CD14-positive monocyte (primary cell): ENCODE measurements at regions not wholly inside any gene's neighbourhood (a gene's known extent, or its start where the extent isn't known, plus 50 kb on each side); places are given as distances from the start of the nearest gene placed in this dataset.

Experiments used
- DNase-seq, 3 donors: peaks; one replicate each; pipeline ENCODE4 v3.0.0-alpha.2; 2011 to 2022
- H2AFZ ChIP-seq: 2 replicates; pipeline ENCODE4 v1.6.0; 2012; ENCODE audit warnings: mild to moderate bottlenecking, low read depth, low read length, inconsistent platforms; ENCODE audit not compliant: insufficient read depth, poor library complexity, severe bottlenecking
- H3K27ac ChIP-seq, 2 donors: 1 replicate in 1 of 2; 2 replicates in 1 of 2; pipeline ENCODE4 v1.5.1; 2012 to 2013; ENCODE audit warnings: low read length in 2 of 2, control low read depth in 1 of 2, inconsistent platforms in 1 of 2, low read depth in 1 of 2, mild to moderate bottlenecking in 1 of 2
- H3K27me3 ChIP-seq, 2 donors: one replicate each; pipeline versions ENCODE4 v1.6.0 to v1.6.1; 2011 to 2013; ENCODE audit warnings: low read length in 2 of 2; ENCODE audit not compliant: control insufficient read depth in 2 of 2, insufficient read depth in 2 of 2
- H3K36me3 ChIP-seq, 2 donors: replicated peaks in 1 of 2; 1 replicate in 1 of 2; 2 replicates in 1 of 2; pipeline versions ENCODE4 v1.5.1 to v1.6.1; 2012 to 2013; ENCODE audit warnings: low read length in 2 of 2, control low read depth in 1 of 2, inconsistent platforms in 1 of 2, mild to moderate bottlenecking in 1 of 2; ENCODE audit not compliant: insufficient read depth in 2 of 2, control insufficient read depth in 1 of 2
- H3K4me1 ChIP-seq, 2 donors: 1 replicate in 1 of 2; 2 replicates in 1 of 2; pipeline versions ENCODE4 v1.5.1 to v1.6.1; 2012 to 2013; ENCODE audit warnings: low read length in 2 of 2, control low read depth in 1 of 2, inconsistent platforms in 1 of 2, mild to moderate bottlenecking in 1 of 2, moderate library complexity in 1 of 2; ENCODE audit not compliant: insufficient read depth in 2 of 2, control insufficient read depth in 1 of 2
- H3K4me2 ChIP-seq: replicated peaks from 2 replicates; pipeline ENCODE3; 2012; ENCODE audit warnings: low read length, moderate library complexity, mild to moderate bottlenecking; ENCODE audit not compliant: poor library complexity, severe bottlenecking; ENCODE audit errors: extremely low read depth
- H3K4me3 ChIP-seq, 3 experiments: fragments of 200-600 bp in 1 of 3; sonication (generic) in 1 of 3; replicated peaks in 1 of 3; 1 replicate in 2 of 3; 2 replicates in 1 of 3; pipeline ENCODE4 v1.5.1; 2011 to 2013; ENCODE audit warnings: low read length in 3 of 3, mild to moderate bottlenecking in 3 of 3, control low read depth in 2 of 3, low read depth in 2 of 3, inconsistent platforms in 1 of 3, moderate library complexity in 1 of 3
- H3K79me2 ChIP-seq: 2 replicates; pipeline ENCODE4 v1.6.0; 2012; ENCODE audit warnings: mild to moderate bottlenecking, control low read depth, inconsistent platforms, low read length, moderate library complexity; ENCODE audit not compliant: insufficient read depth
- H3K9ac ChIP-seq: 2 replicates; pipeline ENCODE4 v1.6.0; 2017; ENCODE audit warnings: low read length, mild to moderate bottlenecking; ENCODE audit not compliant: insufficient read depth, poor library complexity, severe bottlenecking
- H3K9me3 ChIP-seq, 2 donors: replicated peaks in 1 of 2; 1 replicate in 1 of 2; 2 replicates in 1 of 2; pipeline versions ENCODE4 v1.5.1 to v1.6.1; 2012 to 2013; ENCODE audit warnings: low read length in 2 of 2, control low read depth in 1 of 2; ENCODE audit not compliant: control insufficient read depth in 1 of 2, insufficient read depth in 1 of 2
- H4K20me1 ChIP-seq: 2 replicates; pipeline ENCODE4 v1.6.0; 2012; ENCODE audit warnings: mild to moderate bottlenecking, low read length, control low read depth, moderate library complexity; ENCODE audit not compliant: insufficient read depth
- H3K27ac Mint-ChIP-seq, 7 donors: one replicate each; pipeline ENCODE4 v1.8.0; 2020; ENCODE audit warnings: mild to moderate bottlenecking in 7 of 7, mixed read lengths in 7 of 7, moderate library complexity in 6 of 7, inconsistent platforms in 2 of 7
- H3K27me3 Mint-ChIP-seq, 3 donors: one replicate each; pipeline ENCODE4 v1.8.0; 2021 to 2022; ENCODE audit warnings: low read depth in 3 of 3, mild to moderate bottlenecking in 3 of 3, mixed read lengths in 3 of 3, moderate library complexity in 3 of 3, inconsistent platforms in 1 of 3
- H3K36me3 Mint-ChIP-seq, 2 donors: one replicate each; pipeline ENCODE4 v1.8.0; 2020; ENCODE audit warnings: mixed read lengths in 2 of 2, inconsistent platforms in 1 of 2, mild to moderate bottlenecking in 1 of 2
- H3K4me1 Mint-ChIP-seq: one replicate; pipeline ENCODE4 v1.8.0; 2020; ENCODE audit warnings: mild to moderate bottlenecking, mixed read lengths
- H3K4me3 Mint-ChIP-seq, 2 donors: one replicate each; pipeline ENCODE4 v1.8.0; 2020; ENCODE audit warnings: mild to moderate bottlenecking in 2 of 2, mixed read lengths in 2 of 2, moderate library complexity in 1 of 2
- H3K9me3 Mint-ChIP-seq, 7 donors: one replicate each; pipeline ENCODE4 v1.8.0; 2020 to 2022; ENCODE audit warnings: mixed read lengths in 7 of 7, mild to moderate bottlenecking in 6 of 7, moderate library complexity in 6 of 7, inconsistent platforms in 2 of 7
- CTCF ChIP-seq: fragments of 200-600 bp; IDR thresholded peaks from one replicate; pipeline ENCODE4 v1.8.0; 2022; ENCODE audit warnings: antibody characterized with exemption, mild to moderate bottlenecking
- WGBS: methylation state at CpG from one replicate; pipeline ENCODE4 v1.1.5; 2013; ENCODE audit warnings: missing lambda C conversion rate; ENCODE audit not compliant: insufficient coverage; 5-methylcytosine and 5-hydroxymethylcytosine counted together
- intact Hi-C, 2 donors: fragments of 100-400 bp; cut with micrococcal nuclease; formaldehyde crosslinking; loops; one replicate each; pipeline versions ENCODE4 v1.15.0 to v1.15.1; 2023

DNA sequence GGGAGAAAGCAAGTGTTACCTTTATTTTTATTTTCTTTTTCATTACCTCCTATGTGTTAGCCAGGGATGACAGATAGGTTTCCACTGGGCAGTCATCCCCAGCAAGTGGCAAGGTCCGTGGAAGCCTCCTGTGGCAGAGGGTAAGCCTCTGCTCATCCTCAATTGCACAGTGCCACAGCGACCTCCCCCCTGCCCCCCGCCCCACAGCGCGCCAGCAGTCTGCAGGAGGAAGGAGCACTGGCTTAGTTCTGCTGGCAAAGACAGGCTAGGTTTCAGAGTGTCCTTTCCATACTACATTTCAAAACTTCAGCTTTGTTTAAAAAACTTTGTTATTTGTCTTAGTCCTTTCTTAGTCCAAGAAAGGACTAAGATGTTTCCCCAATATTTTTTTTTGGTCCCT is 194.7 kb downstream of the EXOC5 start:
- Histone ChIP-seq H2AFZ (no peak overlapping the region), H3K4me1 (no peaks in the 10 kb centered on the region), H3K9ac (no peak overlapping the region), H3K4me2 (no peak overlapping the region), H4K20me1 (no peaks in the 10 kb centered on the region), H3K36me3 (no peaks in the 10 kb centered on the region), H3K79me2 (no peaks in the 10 kb centered on the region), H3K4me3 (no peak overlapping the region), H3K9me3 (no peaks in the 10 kb centered on the region), H3K27me3 (no peaks in the 10 kb centered on the region), H3K27ac (no peak overlapping the region)
- Mint-ChIP-seq H3K9me3 (peaks cover 0 to 3% (median 0%) of the 10 kb centered on the region in 7 donors), H3K27me3 (peaks cover 9 to 15% (median 14%) of the 10 kb centered on the region in 3 donors), H3K27ac (no peak overlapping the region), H3K36me3 (no peaks in the 10 kb centered on the region), H3K4me3 (no peak overlapping the region), H3K4me1 (no peaks in the 10 kb centered on the region)
- intact Hi-C loops, result no loop called here
- no peak for DNase-seq
- WGBS, result 70% methylated on average over 5 of the region's 5 CpGs
- TF ChIP-seq CTCF, result no peak

GRCh38 chr14:57071639-57072038 is 197.1 kb downstream of the EXOC5 start:
- intact Hi-C loops, result no loop called here
- DNase-seq, result no peak
- H3K36me3 ChIP-seq, result no peaks in the 10 kb centered on the region
- no peaks in the 10 kb centered on the region for H3K79me2 ChIP-seq
- H3K27ac ChIP-seq, result no peak overlapping the region
- no peak overlapping the region for H3K4me3 Mint-ChIP-seq
- no peaks in the 10 kb centered on the region for H3K4me1 ChIP-seq
- H3K9ac ChIP-seq, result no peak overlapping the region
- H3K4me1 Mint-ChIP-seq, result no peaks in the 10 kb centered on the region
- H3K27ac Mint-ChIP-seq, result no peak overlapping the region
- H3K27me3 Mint-ChIP-seq, result peaks cover 18 to 30% (median 25%) of the 10 kb centered on the region in 3 donors
- H4K20me1 ChIP-seq, result no peaks in the 10 kb centered on the region
- H3K9me3 ChIP-seq, result no peaks in the 10 kb centered on the region
- H3K9me3 Mint-ChIP-seq, result peaks cover 0 to 3% (median 0%) of the 10 kb centered on the region in 7 donors
- no peak overlapping the region for H3K4me2 ChIP-seq
- no peak for TF ChIP-seq CTCF
- H2AFZ ChIP-seq, result no peak overlapping the region
- peaks cover 10 to 21% of the 10 kb centered on the region in 2 donors for H3K27me3 ChIP-seq
- WGBS, result no CpG with 5 or more reads among the region's 1 CpG
- H3K4me3 ChIP-seq, result no peak overlapping the region
- no peaks in the 10 kb centered on the region for H3K36me3 Mint-ChIP-seq
